Bronchial epithelial cell (primary cell): ENCODE measurements at regions not wholly inside any gene's neighbourhood (a gene's known extent, or its start where the extent isn't known, plus 50 kb on each side); places are given as distances from the start of the nearest gene placed in this dataset.

Experiments used
- DNase-seq: peaks from one replicate; pipeline ENCODE4 v3.0.0-alpha.2; 2010; ENCODE audit warnings: low read depth
- FAIRE-seq: peaks from 2 replicates; lab custom pipeline; 2011; peaks lifted over from hg19 to GRCh38; lab: Jason Lieb, UNC
- H3K27me3 ChIP-seq: 2 replicates; pipeline ENCODE4 v1.5.1; 2011; ENCODE audit warnings: low read length; ENCODE audit not compliant: control insufficient read depth, insufficient read depth
- H3K36me3 ChIP-seq: 2 replicates; pipeline ENCODE4 v1.5.1; 2011; ENCODE audit warnings: low read length; ENCODE audit not compliant: control insufficient read depth, insufficient read depth
- H3K4me3 ChIP-seq: 2 replicates; pipeline ENCODE4 v1.5.1; 2011; ENCODE audit warnings: mild to moderate bottlenecking, low read depth, low read length, control low read depth
- CTCF ChIP-seq: IDR thresholded peaks from 2 replicates; pipeline ENCODE4 v1.5.1; 2011; ENCODE audit warnings: mild to moderate bottlenecking, moderate library complexity, low read length, control low read depth, inconsistent platforms; ENCODE audit not compliant: insufficient read depth, severe bottlenecking

GRCh38 chr17:73982871-73983270, 220.6 kb upstream of the RPL38 start:
- FAIRE-seq = no peak
- TF ChIP-seq CTCF = no peak
- Histone ChIP-seq H3K27me3 (no peaks in the 10 kb centered on the region), H3K36me3 (no peaks in the 10 kb centered on the region), H3K4me3 (no peak overlapping the region)
- DNase-seq = no peak

- no peaks in the 10 kb centered on the region for H3K36me3 ChIP-seq
- no peaks in the 10 kb centered on the region for H3K27me3 ChIP-seq
- no peak overlapping the region for H3K4me3 ChIP-seq
- FAIRE-seq (peak; percentile 40), DNase-seq (no peak)
- TF ChIP-seq CTCF = no peak
These were observed 219.7 kb upstream of the RPL38 start for GRCh38 chr17:73983621-73984400.

- FAIRE-seq (no peak), DNase-seq (no peak)
- no peak for TF ChIP-seq CTCF
- Histone ChIP-seq H3K27me3 (no peaks in the 10 kb centered on the region), H3K4me3 (no peak overlapping the region), H3K36me3 (no peaks in the 10 kb centered on the region)
These were observed 218.5 kb upstream of the RPL38 start for GRCh38 chr17:73984941-73985340.

GRCh38 chr17:73985466-73986015, 217.9 kb upstream of the RPL38 start:
- Histone ChIP-seq H3K4me3 (no peak overlapping the region), H3K27me3 (no peaks in the 10 kb centered on the region), H3K36me3 (no peaks in the 10 kb centered on the region)
- FAIRE-seq (no peak), DNase-seq (no peak)
- no peak for TF ChIP-seq CTCF

GRCh38 chr17:73986641-73987177, 216.8 kb upstream of the RPL38 start:
- H3K4me3 ChIP-seq = no peak overlapping the region
- TF ChIP-seq CTCF = no peak
- no peaks in the 10 kb centered on the region for H3K36me3 ChIP-seq
- no peaks in the 10 kb centered on the region for H3K27me3 ChIP-seq
- DNase-seq (no peak), FAIRE-seq (no peak)
